HepG2 (cell line): ENCODE measurements at regions not wholly inside any gene's neighbourhood (a gene's known extent, or its start where the extent isn't known, plus 50 kb on each side); places are given as distances from the start of the nearest gene placed in this dataset.

ENCODE experiments used
- ATAC-seq: fragments of 200-7000 bp; cut with Tn5 transposase; 3 replicates; pipeline ENCODE4 v1.9.1; 2020; ENCODE audit warnings: mild to moderate bottlenecking, moderate library complexity
- BruUV-seq: library from RNA; stranded (reverse); fragments of 400-500 nt; replicated peaks from 2 replicates; lab custom pipeline; 2021; lab: Mats Ljungman, UMichigan
- CTCF ChIA-PET: fragments of 300-600 bp; formaldehyde crosslinking; extraction: SDS; loops from one replicate; lab custom pipeline; 2021; ENCODE audit warnings: low total read pairs, inconsistent platforms, low intra/inter-chr PET ratio; lab: Yijun Ruan, JAX
- POLR2A ChIA-PET: fragments of 350-600 bp; sonication (Branson Sonifier 250); formaldehyde crosslinking; loops from one replicate; lab custom pipeline; 2020; ENCODE audit warnings: antibody characterized with exemption, inconsistent platforms; lab: Yijun Ruan, JAX
- DNase-seq: peaks from one replicate; pipeline ENCODE4 v3.0.0-alpha.2; 2015; ENCODE audit warnings: low spot score
- FAIRE-seq: peaks from 3 replicates; lab custom pipeline; 2011; peaks lifted over from hg19 to GRCh38; lab: Jason Lieb, UNC
- H2AFZ ChIP-seq: one replicate; pipeline ENCODE4 v1.6.1; 2011; ENCODE audit warnings: low read length, inconsistent platforms
- H3K27ac ChIP-seq: fragments of 300-600 bp; 3 replicates; pipeline ENCODE4 v1.8.0; 2011; ENCODE audit warnings: mixed run types, mild to moderate bottlenecking, mixed read lengths, low read length, inconsistent platforms; ENCODE audit not compliant: insufficient read depth; ENCODE audit errors: extremely low read length
- H3K27me3 ChIP-seq, 2 experiments: fragments of 200-600 bp in 1 of 2; 2 replicates in 1 of 2; 3 replicates in 1 of 2; pipeline versions ENCODE4 v1.6.0 to v1.8.0; 2011; ENCODE audit warnings: low read length in 2 of 2, mild to moderate bottlenecking in 2 of 2, moderate library complexity in 2 of 2, inconsistent platforms in 1 of 2; ENCODE audit not compliant: insufficient read depth in 2 of 2, control insufficient read depth in 1 of 2
- H3K36me3 ChIP-seq, 2 experiments: fragments of 200-600 bp in 1 of 2; replicated peaks in 1 of 2; 2 replicates in 1 of 2; 3 replicates in 1 of 2; pipeline versions ENCODE4 v1.5.1 to v1.8.0; 2011; ENCODE audit warnings: low read length in 2 of 2, inconsistent platforms in 1 of 2; ENCODE audit not compliant: insufficient read depth in 2 of 2, control insufficient read depth in 1 of 2
- H3K4me1 ChIP-seq: 2 replicates; pipeline ENCODE4 v1.5.1; 2012; ENCODE audit warnings: low read length, inconsistent platforms; ENCODE audit not compliant: insufficient read depth
- H3K4me2 ChIP-seq: 2 replicates; pipeline ENCODE4 v1.6.0; 2011; ENCODE audit warnings: low read depth, low read length, inconsistent platforms
- H3K4me3 ChIP-seq, 3 experiments: fragments of 200-600 bp in 1 of 3; sonication (generic), shearing (Covaris generic) in 1 of 3; replicated peaks in 1 of 3; 2 replicates each; pipeline ENCODE4 v1.5.1; 2011 to 2016; ENCODE audit warnings: low read length in 3 of 3, inconsistent platforms in 2 of 3, low read depth in 2 of 3, mild to moderate bottlenecking in 2 of 3, control low read depth in 1 of 3, mixed read lengths in 1 of 3; ENCODE audit not compliant: insufficient read depth in 1 of 3
- H3K79me2 ChIP-seq: one replicate; pipeline ENCODE4 v1.6.1; 2011; ENCODE audit warnings: low read length, inconsistent platforms; ENCODE audit not compliant: insufficient read depth
- H3K9ac ChIP-seq: 2 replicates; pipeline ENCODE4 v1.6.0; 2011; ENCODE audit warnings: mild to moderate bottlenecking, low read depth, low read length, inconsistent platforms; ENCODE audit not compliant: insufficient read depth
- H3K9me3 ChIP-seq: 2 replicates; pipeline ENCODE4 v1.5.1; 2012; ENCODE audit warnings: mild to moderate bottlenecking, low read length
- H4K20me1 ChIP-seq: 2 replicates; pipeline ENCODE4 v1.6.0; 2011; ENCODE audit warnings: inconsistent platforms, mild to moderate bottlenecking, low read length, moderate library complexity; ENCODE audit not compliant: insufficient read depth
- ATF6 ChIP-seq: sonication (generic); formaldehyde crosslinking; conservative IDR thresholded peaks from 2 replicates; pipeline ENCODE4 v1.4.0; 2020; ENCODE audit warnings: missing genetic modification reagents
- CEBPG ChIP-seq: IDR thresholded peaks from 2 replicates; pipeline ENCODE4 v1.6.1; 2016
- DZIP1 ChIP-seq: sonication (generic); formaldehyde crosslinking; IDR thresholded peaks from 2 replicates; pipeline ENCODE4 v1.5.0; 2020; ENCODE audit warnings: mild to moderate bottlenecking, missing genetic modification reagents
- E2F5 ChIP-seq: sonication (generic); formaldehyde crosslinking; conservative IDR thresholded peaks from 2 replicates; pipeline ENCODE4 v1.4.0; 2020; ENCODE audit warnings: missing genetic modification reagents
- JDP2 ChIP-seq: sonication (generic); formaldehyde crosslinking; IDR thresholded peaks from 2 replicates; pipeline ENCODE4 v1.8.1; 2022; ENCODE audit warnings: missing genetic modification reagents, borderline replicate concordance
- KDM2A ChIP-seq: sonication (generic); formaldehyde crosslinking; IDR thresholded peaks from 2 replicates; pipeline ENCODE4 v1.4.0; 2020; ENCODE audit warnings: low read depth, missing genetic modification reagents, borderline replicate concordance
- LBX2 ChIP-seq: sonication (generic); formaldehyde crosslinking; IDR thresholded peaks from 2 replicates; pipeline ENCODE4 v1.5.0; 2020; ENCODE audit warnings: missing genetic modification reagents, mild to moderate bottlenecking, borderline replicate concordance
- ONECUT2 ChIP-seq: sonication (generic); formaldehyde crosslinking; IDR thresholded peaks from 2 replicates; pipeline ENCODE4 v1.4.0; 2020; ENCODE audit warnings: missing genetic modification reagents
- PTBP1 ChIP-seq: fragments of 200-400 bp; formaldehyde crosslinking; IDR thresholded peaks from 2 replicates; pipeline ENCODE4 v1.6.1; 2018; ENCODE audit warnings: low read length, low read depth; ENCODE audit not compliant: poor library complexity, severe bottlenecking
- RAD51 ChIP-seq: fragments of 450-650 bp; IDR thresholded peaks from 2 replicates; pipeline ENCODE4 v1.6.1; 2016; ENCODE audit warnings: borderline replicate concordance
- RBFOX2 ChIP-seq: fragments of 200-400 bp; formaldehyde crosslinking; IDR thresholded peaks from 2 replicates; pipeline ENCODE4 v1.6.1; 2017; ENCODE audit warnings: low read depth, mild to moderate bottlenecking, low read length
- REPIN1 ChIP-seq: sonication (generic); formaldehyde crosslinking; IDR thresholded peaks from 2 replicates; pipeline ENCODE4 v1.8.0; 2022; ENCODE audit warnings: missing genetic modification reagents, low read depth, mild to moderate bottlenecking, borderline replicate concordance
- STAT6 ChIP-seq: sonication (generic); formaldehyde crosslinking; IDR thresholded peaks from 2 replicates; pipeline ENCODE4 v1.4.0; 2020; ENCODE audit warnings: missing genetic modification reagents, mild to moderate bottlenecking, borderline replicate concordance
- XRCC5 ChIP-seq: fragments of 200-400 bp; formaldehyde crosslinking; optimal IDR thresholded peaks from 2 replicates; pipeline ENCODE3; 2017; ENCODE audit warnings: mild to moderate bottlenecking, low read length
- ZC3H13 ChIP-seq: sonication (generic); formaldehyde crosslinking; IDR thresholded peaks from 2 replicates; pipeline ENCODE4 v1.8.1; 2023; ENCODE audit warnings: mild to moderate bottlenecking, missing genetic modification reagents, moderate library complexity
- ZNF839 ChIP-seq: sonication (generic); formaldehyde crosslinking; IDR thresholded peaks from 2 replicates; pipeline ENCODE4 v1.4.0; 2020; ENCODE audit warnings: missing genetic modification reagents, mild to moderate bottlenecking, borderline replicate concordance
- WGBS: methylation state at CpG from one replicate; pipeline ENCODE4 v1.1.6; 2017; ENCODE audit warnings: low lambda C conversion rate; 5-methylcytosine and 5-hydroxymethylcytosine counted together
- in situ Hi-C: cut with HindIII; loops from 2 replicates; pipeline ENCODE4 v1.10.0; 2017; ENCODE audit warnings: low pct_unique_long_range_greater_than_20kb; ENCODE audit not compliant: extremely low pct_ligation_motif_present
- intact Hi-C: fragments of 100-400 bp; cut with micrococcal nuclease; formaldehyde crosslinking; loops from one replicate; pipeline ENCODE4 v1.10.0; 2022; ENCODE audit not compliant: unreplicated experiment

- Histone ChIP-seq H4K20me1 (no peaks in the 10 kb centered on the region), H3K4me3 (no peak overlapping the region), H2AFZ (no peak overlapping the region), H3K9ac (no peak overlapping the region), H3K79me2 (no peaks in the 10 kb centered on the region), H3K4me1 (no peaks in the 10 kb centered on the region), H3K27me3 (no peaks in the 10 kb centered on the region), H3K9me3 (peaks cover 20% of the 10 kb centered on the region), H3K4me2 (no peak overlapping the region), H3K27ac (no peak overlapping the region), H3K36me3 (no peaks in the 10 kb centered on the region)
- ATAC-seq (no peak), DNase-seq (no peak), FAIRE-seq (no peak)
- intact Hi-C loops = no loop called here
- in situ Hi-C loops = no loop called here
- 18% methylated on average over 4 of the region's 4 CpGs for WGBS
- POLR2A ChIA-PET = no interaction called here
- CTCF ChIA-PET = no interaction called here
- BruUV-seq = no TSS peak
- TF ChIP-seq ZNF839 (CRISPR knock-in tag) = no peak
- TF ChIP-seq DZIP1 (CRISPR knock-in tag) = no peak
- TF ChIP-seq ZC3H13 (CRISPR knock-in tag) = no peak
- TF ChIP-seq STAT6 (CRISPR knock-in tag) = no peak
- no peak for TF ChIP-seq ATF6
- TF ChIP-seq ONECUT2 (CRISPR knock-in tag) = no peak
- TF ChIP-seq KDM2A (CRISPR knock-in tag) = no peak
- TF ChIP-seq RAD51 = no peak
- TF ChIP-seq PTBP1 = no peak
- no peak for TF ChIP-seq JDP2 (CRISPR knock-in tag)
- TF ChIP-seq LBX2 = no peak
- TF ChIP-seq XRCC5 = no peak
- TF ChIP-seq REPIN1 (CRISPR knock-in tag) = no peak
- no peak for TF ChIP-seq RBFOX2
- no peak for TF ChIP-seq CEBPG (CRISPR knock-in tag)
- no peak for TF ChIP-seq E2F5 (CRISPR knock-in tag)
Observed at GRCh38 chr1:187942986-187943385, 1114.2 kb downstream of the PLA2G4A start.
